NCI-H2081 treated with DMSO at 0.1 percent for 48 hours (cell line): ENCODE measurements at regions not wholly inside any gene's neighbourhood (a gene's known extent, or its start where the extent isn't known, plus 50 kb on each side); places are given as distances from the start of the nearest gene placed in this dataset.

Source experiments
- DNase-seq: peaks from one replicate; lab custom pipeline; 2025; lab: John Stamatoyannopoulos, UW

DNA sequence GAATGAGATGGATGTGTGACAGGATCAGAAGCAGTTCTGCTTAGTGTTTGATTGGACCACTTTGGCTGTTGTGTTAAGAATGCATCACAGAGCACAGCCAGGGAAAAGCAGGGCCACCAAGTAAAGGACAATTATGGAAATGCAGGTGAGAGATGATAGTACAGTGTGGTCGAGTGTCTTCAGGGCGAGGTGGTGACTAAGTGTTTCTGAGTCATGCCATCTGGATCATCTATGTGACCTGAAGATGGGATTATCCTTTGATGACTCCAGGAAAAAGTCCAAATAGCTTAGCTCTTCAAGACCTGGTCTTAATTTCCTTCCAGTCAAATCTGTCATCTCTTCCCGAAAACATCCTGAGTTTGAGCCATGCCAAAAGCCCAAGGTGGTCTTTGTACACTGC, 523.2 kb upstream of the IGFBP3 start:
- no peak for DNase-seq

DNA sequence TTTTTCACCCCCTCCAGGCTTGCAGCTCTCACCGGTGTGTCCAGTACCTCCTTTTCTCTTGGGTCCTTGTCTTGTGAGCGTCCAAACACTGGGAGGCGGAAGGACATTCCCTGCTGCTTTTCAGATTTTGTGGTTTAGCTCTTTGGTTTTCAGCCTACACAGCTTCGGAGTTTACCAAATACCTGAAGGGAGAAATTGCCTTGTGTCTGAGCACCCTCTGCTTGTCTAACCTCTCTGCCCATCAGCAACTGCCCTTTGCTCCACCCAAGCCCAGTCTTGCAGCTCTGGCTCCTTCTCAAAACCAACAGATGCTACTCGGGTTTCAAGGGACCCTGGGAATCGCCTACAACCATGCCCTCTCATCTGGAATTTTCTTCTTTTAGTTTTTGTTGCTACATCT, 519.1 kb upstream of the IGFBP3 start:
- no peak for DNase-seq

DNA sequence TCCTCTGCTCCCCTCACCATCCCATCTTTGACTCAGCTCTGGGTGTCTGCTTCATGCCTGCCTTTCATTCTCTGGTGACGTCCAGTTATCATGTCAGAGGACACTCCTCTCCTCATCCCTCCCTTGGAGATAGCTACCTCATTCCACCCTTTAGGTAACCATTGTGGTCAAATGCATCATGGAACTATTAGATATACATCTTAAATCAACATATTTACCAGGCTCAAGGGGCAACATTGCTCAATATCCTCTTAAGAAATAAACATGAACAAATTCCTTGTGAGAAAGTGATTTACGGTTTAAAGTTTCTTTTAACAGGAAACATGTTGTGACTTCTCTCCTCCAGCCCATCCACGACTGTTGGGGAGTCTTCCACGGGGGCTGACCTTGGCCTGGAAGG, 511.6 kb upstream of the IGFBP3 start:
- no peak for DNase-seq

DNA sequence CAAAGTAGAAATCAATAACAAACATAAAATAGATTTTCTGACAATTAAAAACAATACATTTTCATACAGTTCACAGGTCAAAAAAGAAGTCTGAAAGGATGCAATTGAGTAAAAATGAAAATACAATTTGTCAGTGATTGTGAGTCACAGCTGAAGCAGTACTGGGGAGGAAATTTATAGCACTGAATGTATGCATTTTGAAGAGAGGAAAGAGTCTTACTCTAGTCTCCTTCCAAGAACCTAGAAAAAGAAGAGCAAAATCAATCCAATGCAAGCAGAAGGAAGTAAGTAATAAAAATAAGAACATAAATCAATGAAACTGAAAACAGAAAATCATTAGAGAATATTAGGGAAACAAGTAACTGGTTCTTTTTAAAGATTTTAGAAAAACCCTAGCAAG, 507.2 kb upstream of the IGFBP3 start:
- no peak for DNase-seq

DNA sequence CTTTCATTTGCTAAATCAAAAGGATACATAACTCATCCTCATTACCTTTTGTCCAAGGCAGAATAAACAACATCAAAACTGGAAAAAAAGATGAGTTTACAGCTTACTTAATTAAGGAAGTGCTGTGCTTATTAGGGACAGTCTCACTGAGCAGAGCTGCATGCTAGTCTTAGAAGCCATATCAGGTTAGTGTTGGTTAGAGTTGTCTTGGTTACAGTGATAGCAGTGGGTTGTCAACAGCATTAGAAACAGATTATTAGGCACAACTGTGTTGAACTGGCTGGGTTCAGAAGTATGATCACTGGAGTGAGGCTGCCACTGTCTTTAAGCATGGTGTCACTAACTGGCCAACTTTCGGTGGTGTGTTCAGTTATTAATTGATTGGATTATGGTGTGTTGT, 503.9 kb upstream of the IGFBP3 start:
- no peak for DNase-seq

DNA sequence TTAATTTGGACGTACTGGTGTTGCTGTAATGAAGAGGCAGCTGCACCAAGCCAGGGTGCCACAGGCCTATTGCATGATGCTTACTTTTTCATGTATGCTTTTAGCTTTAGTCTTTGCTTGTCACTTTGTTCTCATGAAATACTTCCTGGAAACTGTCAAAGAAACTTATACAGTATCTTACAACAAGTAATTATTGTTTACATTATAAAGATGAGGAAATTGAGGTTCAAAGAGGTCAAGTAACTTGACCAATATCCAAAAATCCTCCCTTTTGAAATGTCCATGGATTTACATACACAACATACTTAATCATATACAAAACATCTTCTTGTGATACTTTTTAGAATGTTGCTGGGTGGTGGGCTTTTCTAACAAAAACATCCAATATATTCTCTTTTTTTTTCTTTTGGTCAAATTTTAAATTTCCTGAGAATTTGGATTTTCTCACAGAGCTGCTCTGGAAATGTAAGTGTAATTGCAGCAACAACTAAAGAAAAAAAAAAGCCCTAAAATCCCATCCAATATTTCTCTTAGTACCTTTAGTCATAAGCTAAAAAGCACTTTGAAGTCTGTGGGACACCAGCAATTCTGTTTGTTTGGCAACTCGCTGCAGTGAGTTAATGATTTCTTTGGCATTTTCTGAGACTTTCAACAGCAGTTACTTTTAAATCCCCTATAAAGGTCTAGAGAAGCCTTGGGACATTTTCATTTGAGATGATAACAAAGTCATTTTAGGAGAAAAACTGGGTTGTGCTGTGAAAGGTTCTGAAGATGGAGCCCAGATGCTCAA, 500.6 kb upstream of the IGFBP3 start:
- DNase-seq, result no peak

DNA sequence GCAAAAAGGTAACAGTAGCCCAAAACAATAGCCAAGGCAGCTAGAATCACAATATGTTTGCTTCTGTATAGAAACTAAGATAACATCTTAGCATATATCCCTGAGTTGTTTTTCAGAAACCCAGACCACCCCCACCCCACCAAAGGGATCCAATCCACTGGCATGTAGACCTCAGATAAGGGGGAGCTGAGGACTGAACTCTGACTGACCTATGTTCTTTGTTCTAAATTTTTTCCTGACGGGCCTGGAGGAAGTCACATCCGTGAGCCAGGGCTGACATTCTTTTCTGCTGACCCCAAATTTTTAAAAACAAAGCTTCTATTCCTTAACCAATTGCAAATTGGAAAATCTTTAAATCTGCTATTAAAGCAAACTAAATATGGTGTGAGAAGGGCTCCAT, 493.9 kb upstream of the IGFBP3 start:
- DNase-seq, result no peak

DNA sequence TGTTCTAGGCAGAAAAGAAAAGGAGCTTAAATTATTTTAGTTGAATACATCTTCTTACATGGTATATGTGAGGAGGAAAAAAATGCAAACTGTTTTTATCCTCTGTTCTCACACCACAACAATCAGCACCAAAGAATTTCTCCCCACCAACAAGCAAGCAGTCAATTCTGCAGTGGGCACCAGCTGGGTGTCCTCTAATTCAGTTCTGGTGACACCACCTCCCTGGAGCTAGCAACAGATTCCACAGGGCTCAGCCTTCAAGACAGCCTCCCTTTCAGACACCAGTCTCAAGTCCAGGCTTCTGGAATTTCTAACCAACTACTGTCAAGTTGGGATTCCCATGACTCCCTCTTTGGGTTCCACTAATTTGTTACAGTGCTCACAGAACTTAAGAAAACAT, 490.2 kb upstream of the IGFBP3 start:
- no peak for DNase-seq

DNA sequence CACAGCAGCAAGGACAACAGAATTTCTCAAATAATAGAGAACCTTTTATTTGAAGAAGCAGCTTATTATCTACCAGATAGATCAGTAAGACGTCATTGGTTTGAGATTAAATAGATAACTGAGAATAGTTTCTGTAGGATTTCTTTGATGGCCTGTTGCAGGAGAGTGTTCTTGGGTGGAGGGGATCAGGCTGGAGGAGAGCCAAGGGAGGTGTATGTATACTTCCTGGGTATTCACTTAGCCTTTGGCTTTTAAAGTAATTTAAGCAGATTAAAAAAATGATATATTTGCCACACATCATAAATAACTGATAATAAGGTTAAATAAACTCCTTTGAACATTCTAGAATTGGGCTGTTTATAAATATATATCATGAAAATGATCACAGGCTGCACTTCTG, 486.1 kb upstream of the IGFBP3 start:
- DNase-seq, result no peak

DNA sequence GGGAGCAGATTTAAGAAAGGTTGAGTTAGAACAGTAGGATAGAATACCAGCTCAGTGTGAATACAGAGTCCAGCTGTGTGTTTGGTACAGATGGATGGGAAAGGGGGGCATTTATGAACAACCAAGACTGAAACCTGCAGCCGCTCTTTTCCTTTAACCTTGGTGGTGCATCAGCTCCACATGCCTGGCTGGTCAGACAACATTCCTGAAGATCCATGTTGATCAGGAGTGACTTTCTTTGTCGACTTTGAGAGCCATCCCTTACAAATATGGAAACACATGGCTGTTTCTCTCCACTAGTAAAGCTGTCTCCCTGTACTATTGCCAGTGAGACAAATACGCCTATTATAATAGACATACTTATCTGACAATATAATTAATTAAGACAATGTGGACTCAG, 476.5 kb upstream of the IGFBP3 start:
- DNase-seq, result no peak

DNA sequence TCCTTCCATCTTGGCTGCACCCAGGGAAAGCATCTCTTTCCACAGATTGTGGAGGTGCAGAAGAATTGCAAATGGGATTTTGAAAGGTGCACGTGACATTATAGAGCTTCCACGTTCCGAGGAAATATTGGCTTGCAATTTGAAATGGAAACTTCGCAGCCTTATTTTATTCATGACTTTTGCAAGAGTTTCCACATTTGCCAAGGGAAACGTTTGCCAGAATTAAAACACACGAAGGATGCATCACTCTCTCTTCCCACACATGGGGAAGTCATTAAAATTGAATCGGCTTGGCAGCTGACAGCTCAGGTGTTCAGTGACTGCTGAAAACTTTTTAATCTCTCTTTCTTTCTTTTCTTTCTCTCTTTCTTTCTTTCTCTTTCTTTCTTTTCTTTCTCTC, 475.4 kb upstream of the IGFBP3 start:
- DNase-seq, result no peak

DNA sequence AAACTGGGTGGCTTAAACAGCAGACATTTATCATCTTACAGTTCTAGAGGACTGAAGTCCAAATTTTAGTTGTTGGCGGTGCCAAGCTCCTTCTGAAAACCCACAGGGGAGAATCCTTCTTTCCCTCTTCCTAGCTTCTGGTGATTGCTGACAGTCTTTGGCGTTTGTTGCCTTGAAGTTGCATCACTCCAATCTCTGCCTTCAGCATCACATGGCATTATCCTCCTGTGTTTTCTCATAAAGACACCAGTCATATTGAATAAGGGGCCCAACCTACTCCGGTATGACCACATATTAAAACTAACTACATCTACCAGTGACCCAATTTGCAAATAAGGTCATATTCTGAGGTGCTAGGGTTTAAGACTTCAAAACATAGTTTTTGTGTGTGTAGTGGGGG, 472.1 kb upstream of the IGFBP3 start:
- no peak for DNase-seq

DNA sequence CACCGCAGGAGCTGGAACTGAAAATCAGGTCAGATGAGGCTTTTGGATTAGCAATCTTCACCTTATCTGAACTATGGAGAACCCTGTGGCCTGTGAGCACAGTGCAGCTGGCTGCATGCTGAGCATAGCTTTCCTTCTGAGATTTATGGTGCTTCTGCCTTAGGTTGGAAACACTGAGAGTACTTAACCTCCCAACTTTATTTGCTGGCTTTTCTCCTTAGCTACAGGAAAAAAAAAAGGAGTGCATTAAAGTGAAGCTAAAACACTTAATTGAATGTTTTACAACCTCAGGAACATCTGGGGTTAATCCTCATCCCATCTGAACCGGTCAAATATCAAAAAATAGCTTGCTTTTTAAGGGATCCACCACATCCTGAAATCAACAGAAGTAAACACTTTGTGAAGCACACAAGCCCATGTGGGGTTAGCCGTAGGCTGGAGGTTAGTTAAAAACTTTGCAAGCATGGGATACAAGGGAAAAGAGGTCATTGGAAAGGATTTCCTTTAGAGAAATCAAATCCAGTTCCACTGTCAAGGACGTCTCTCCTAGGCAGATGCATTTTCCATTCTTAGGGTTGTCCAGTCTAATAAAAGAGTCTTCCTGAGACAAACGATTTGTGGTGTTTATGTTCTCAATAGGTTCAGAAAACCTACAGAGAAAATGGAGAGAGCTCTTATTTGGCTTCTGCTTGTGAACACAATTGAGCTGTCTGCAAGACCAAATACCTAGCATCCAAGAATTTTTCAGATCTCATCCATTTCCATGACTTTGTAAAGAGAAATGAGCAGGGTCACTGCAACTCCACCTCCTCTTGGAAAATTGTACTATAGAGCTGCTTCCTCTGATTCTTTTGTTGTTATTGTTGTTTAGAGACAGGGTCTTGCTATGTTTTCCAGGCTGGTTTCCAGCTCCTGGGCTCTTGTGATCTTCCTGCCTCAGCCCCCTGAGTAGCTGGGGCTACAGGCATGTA, 470.4 kb upstream of the IGFBP3 start:
- no peak for DNase-seq

DNA sequence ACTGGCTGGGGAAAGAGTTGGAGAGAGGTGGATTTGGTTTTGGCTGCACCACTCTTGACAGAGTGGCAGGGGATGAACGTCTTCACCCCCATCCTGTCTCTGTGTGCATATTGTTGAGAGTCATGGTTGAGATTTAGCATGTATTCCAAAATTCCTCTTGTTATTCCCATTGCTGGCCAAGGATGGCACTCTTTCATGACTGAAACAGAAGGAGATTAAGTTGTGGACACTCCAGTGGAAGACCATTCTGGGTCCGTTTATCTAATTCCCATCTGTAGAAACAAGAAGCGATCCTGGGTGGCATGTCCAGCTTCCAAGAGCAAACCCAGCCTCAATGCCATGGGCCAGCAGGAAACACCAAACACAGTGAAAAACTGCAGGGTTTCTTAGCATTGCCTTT, 469.0 kb upstream of the IGFBP3 start:
- DNase-seq, result no peak

DNA sequence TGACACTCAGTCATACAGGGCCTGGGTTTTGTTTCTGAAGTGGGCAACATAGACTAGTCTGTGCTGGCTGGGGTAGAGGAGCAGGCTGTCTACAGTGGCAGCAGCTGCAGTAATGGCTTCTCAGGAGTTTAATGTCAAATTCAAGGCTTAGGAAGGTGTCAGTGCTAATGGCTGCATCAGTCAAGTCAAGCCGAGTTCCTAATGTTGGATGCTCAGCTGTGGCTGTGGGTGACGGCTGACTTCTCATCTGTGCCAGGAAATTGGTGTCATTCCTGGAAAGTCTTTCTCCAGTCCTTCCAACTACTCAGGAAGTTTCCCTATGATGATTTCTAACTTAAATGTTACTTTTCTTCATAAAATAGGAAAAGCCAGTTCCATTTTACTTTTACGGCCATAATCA, 468.1 kb upstream of the IGFBP3 start:
- DNase-seq, result no peak

DNA sequence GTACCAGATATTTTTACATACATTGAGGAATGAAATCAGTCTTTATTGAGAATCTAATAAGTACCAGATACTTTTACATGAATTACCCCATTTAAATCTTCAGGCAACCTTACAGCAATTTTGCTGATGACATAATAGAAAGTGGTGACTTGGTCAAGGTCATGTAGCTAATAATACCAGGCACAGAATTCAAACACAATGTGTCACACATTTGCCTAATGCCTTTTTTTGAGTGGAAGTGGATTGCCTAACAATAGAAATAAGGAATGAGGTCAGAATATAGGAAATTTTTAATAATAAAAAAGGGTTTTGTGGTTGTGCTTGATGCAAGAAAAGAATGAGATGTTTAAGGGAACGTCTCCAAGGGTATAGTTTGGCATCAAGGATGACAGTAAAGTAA, 466.6 kb upstream of the IGFBP3 start:
- DNase-seq, result no peak

DNA sequence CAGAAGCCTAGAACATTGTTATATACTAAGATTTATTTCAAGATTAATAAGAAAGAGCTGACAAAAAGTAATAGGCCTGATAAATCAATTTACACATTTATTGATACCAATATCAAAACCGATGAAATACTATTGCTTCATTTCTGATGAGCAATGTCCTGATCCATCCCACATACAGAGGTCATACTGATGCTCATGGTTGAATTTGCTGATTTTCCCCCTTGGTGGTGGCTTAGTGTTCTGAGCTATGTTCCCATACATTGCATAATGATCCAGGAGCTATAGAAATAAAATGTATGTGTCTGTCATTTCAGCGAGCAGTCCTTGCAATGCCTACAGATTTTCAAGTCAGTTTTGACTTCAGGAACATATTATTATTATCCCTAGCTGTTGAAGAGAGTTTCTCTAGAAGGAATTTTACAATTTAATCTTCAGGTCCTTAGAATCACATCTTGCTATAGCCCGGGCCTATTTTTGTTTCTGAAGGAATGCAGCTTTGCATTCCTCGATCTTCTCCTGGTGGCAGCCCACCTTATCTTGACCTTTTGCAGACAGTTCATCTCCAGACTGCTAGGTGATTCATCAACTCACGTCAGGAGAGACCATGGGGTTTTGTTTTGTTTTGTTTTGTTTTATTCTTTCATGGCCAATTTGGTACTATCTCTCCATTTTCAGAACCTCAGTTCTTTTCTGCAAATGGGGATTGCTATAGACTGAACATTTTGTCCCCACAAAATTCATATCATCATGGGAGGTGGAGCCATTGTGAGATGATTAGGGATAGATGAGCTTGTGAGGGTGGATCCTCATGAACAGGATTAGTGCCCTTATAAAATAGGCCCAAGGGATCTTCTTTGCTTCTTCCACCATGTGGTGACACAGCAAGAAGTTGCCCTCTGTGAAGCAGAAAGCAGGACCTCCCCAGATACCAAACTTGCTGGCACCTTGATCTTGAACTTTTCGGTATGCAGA, 465.6 kb upstream of the IGFBP3 start:
- DNase-seq, result no peak

DNA sequence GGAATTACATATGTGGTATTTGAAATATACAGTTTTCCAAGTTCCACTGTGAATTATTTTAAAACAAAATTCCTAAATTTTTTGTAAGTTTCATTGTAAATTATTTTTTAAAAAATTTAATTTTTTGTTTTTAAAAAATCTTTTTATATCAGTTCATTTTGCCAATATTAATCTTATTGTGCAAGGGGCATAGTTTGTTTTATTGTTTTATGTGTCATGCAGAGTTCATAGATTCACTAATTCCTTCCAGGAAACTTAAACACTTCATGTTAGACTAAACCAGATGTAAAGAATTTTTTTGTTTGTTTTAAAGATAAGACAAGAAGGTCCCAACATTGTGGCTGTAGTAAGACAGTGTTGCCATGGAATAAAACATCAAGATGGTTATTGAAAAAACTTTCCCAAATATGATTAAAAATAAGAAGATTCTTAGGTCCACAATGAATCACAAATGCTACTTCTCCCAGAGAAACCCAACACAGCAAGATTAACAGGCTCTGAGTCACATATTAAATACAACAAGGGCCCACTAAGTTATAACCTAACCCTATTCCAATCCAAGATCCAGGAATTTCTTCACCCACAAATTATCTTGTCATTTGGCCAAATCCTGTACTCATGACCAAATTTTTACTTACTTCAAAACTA, 464.7 kb upstream of the IGFBP3 start:
- DNase-seq, result no peak

DNA sequence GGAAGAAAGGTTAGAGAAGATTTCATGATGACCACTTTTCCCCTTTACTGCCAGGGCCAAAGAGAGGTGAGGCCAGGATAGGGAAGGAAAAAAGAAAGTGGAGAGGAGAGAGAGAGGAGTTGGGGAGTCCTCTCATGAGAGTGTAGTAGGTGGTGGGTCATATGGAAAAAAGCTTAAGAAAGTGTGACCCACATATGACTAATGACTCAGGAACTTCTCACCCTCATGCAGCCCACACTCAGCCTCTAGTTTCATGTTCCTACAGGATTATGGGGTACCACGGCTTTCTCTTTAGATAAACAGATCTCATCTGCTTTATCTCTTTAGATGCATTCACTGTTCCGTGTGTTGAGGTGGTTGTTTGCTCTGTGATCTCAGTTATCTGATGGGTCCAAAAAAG, 462.5 kb upstream of the IGFBP3 start:
- DNase-seq, result no peak

DNA sequence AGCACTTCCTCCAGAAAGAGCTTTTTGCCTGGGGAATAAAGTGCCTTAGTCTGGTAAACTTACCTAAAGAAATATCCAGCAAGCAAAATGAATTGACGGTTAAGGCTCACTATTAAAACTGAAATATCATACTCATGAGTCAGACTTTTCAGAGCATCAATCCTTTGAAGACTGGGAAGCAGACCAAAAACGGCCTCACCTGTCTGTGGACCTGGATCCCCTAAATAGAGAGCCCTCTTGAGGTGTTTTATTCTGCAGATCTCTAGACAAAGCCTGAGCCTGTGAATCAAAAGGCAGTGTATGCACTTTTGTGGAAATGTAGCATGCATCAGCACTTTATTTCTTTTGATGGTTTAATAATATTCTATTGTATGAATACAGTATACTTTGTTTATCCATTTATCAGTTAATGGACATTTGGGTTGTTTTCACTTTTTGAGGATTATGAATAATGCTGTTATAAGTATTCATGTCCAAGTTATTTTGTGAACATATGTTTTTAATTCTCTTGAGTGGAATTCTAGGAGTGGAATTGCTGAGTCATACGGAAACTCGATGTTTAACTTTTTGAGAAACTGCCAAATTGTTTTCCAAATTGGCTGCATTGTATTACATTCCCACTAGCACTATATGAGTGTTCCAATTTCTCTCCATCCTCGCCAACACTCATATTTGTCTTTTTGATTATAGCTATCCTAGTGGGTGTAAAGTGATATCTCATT, 449.0 kb upstream of the IGFBP3 start:
- DNase-seq, result no peak

DNA sequence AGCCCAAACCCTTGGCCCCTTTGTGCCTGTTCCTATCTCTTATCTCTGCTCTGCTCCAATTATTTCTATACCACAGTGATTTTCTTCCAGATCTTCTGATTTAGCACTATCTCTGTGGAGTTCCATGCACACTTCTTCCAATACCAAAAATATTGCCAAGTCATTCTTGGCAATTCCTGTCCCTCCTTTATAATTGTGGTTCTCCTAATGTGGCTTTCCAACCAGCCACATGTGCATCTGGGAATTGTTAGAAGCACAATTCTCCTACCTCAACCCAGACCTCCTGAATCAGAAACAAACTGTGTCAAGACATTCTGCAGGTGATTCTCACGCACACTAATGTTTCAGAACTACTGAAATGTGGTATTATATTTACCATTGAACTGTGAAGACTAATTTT, 447.8 kb upstream of the IGFBP3 start:
- no peak for DNase-seq
